Neural progenitor cell (in vitro differentiated cells): ENCODE measurements at regions not wholly inside any gene's neighbourhood (a gene's known extent, or its start where the extent isn't known, plus 50 kb on each side); places are given as distances from the start of the nearest gene placed in this dataset.

ENCODE experiments used
- EZH2 ChIP-seq: fragments of 200-600 bp; sonication (generic); IDR thresholded peaks from 2 replicates; pipeline ENCODE4 v1.6.1; 2017; ENCODE audit warnings: antibody characterized with exemption, mild to moderate bottlenecking, moderate library complexity
- EZH2phosphoT487 ChIP-seq: fragments of 200-600 bp; sonication (generic); IDR thresholded peaks from 2 replicates; pipeline ENCODE4 v1.6.1; 2017; ENCODE audit warnings: antibody characterized with exemption
- TF ChIP-seq, protein P1 (sequence below): fragments of 200-600 bp; sonication (generic); IDR thresholded peaks from 2 replicates; pipeline ENCODE4 v1.5.1; 2017; ENCODE audit warnings: antibody characterized with exemption, mild to moderate bottlenecking

- TF ChIP-seq, protein P1, sequence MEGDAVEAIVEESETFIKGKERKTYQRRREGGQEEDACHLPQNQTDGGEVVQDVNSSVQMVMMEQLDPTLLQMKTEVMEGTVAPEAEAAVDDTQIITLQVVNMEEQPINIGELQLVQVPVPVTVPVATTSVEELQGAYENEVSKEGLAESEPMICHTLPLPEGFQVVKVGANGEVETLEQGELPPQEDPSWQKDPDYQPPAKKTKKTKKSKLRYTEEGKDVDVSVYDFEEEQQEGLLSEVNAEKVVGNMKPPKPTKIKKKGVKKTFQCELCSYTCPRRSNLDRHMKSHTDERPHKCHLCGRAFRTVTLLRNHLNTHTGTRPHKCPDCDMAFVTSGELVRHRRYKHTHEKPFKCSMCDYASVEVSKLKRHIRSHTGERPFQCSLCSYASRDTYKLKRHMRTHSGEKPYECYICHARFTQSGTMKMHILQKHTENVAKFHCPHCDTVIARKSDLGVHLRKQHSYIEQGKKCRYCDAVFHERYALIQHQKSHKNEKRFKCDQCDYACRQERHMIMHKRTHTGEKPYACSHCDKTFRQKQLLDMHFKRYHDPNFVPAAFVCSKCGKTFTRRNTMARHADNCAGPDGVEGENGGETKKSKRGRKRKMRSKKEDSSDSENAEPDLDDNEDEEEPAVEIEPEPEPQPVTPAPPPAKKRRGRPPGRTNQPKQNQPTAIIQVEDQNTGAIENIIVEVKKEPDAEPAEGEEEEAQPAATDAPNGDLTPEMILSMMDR, result no peak
- no peak for TF ChIP-seq EZH2
- TF ChIP-seq EZH2phosphoT487, result no peak
These were observed 447.2 kb downstream of the RFC3 start for GRCh38 chr13:34265046-34265679.
